T-helper 22 cell (primary cell): ENCODE measurements at regions not wholly inside any gene's neighbourhood (a gene's known extent, or its start where the extent isn't known, plus 50 kb on each side); places are given as distances from the start of the nearest gene placed in this dataset.
"Not testable (repeated sequence)": the region's sequence is repeated elsewhere in the genome, so short reads cannot be mapped to it uniquely, and the experiment has no call there.

Experiments used
- DNase-seq: peaks from one replicate; pipeline ENCODE4 v3.0.0-alpha.2; 2020; ENCODE audit warnings: low read depth

GRCh38 chr2:236375973-236376476, 111.8 kb upstream of the ASB18 start:
- DNase-seq, result no peak

GRCh38 chr2:236376566-236377244, 112.5 kb upstream of the ASB18 start:
- DNase-seq, result no peak

GRCh38 chr2:236380051-236380612, 115.9 kb upstream of the ASB18 start:
- DNase-seq, result no peak

- DNase-seq, result not testable (repeated sequence)
These were observed 117.0 kb upstream of the ASB18 start for GRCh38 chr2:236381253-236381652.

GRCh38 chr2:236389284-236390216, 125.3 kb upstream of the ASB18 start:
- not testable (repeated sequence) for DNase-seq

GRCh38 chr2:236393101-236393500, 128.9 kb upstream of the ASB18 start:
- DNase-seq, result no peak

GRCh38 chr2:236393581-236393980, 129.4 kb upstream of the ASB18 start:
- no peak for DNase-seq

- DNase-seq, result no peak
These were observed 130.4 kb upstream of the ASB18 start for GRCh38 chr2:236394571-236394970.

GRCh38 chr2:236395067-236395466, 130.9 kb upstream of the ASB18 start:
- DNase-seq, result no peak

- DNase-seq, result no peak
These were observed 132.7 kb upstream of the ASB18 start for GRCh38 chr2:236396818-236397350.

GRCh38 chr2:236397681-236398080, 133.5 kb upstream of the ASB18 start:
- no peak for DNase-seq

GRCh38 chr2:236399409-236399808, 135.2 kb upstream of the ASB18 start:
- no peak for DNase-seq

GRCh38 chr2:236400046-236400574, 135.9 kb upstream of the ASB18 start:
- DNase-seq, result no peak

GRCh38 chr2:236400594-236401360, 136.6 kb upstream of the ASB18 start:
- no peak for DNase-seq

- DNase-seq, result no peak
These were observed 138.0 kb upstream of the ASB18 start for GRCh38 chr2:236402033-236402790.

GRCh38 chr2:236403125-236403524, 138.9 kb upstream of the ASB18 start:
- no peak for DNase-seq

GRCh38 chr2:236403811-236404210, 139.6 kb upstream of the ASB18 start:
- no peak for DNase-seq

GRCh38 chr2:236404346-236404745, 140.1 kb upstream of the ASB18 start:
- DNase-seq, result no peak

GRCh38 chr2:236405357-236405756, 141.2 kb upstream of the ASB18 start:
- DNase-seq, result no peak

- no peak for DNase-seq
These were observed 143.9 kb upstream of the ASB18 start for GRCh38 chr2:236408090-236408489.

GRCh38 chr2:236408786-236409185, 144.6 kb upstream of the ASB18 start:
- DNase-seq, result no peak
